ENCODE measurements at regions not wholly inside any gene's neighbourhood (a gene's known extent, or its start where the extent isn't known, plus 50 kb on each side); places are given as distances from the start of the nearest gene placed in this dataset.

- ChIA-PET POLR2A (no interaction called here), CTCF (ENCODE audit: low intra/inter-chr PET ratio, low total read pairs) (no interaction called here)
- Histone ChIP-seq H3K4me3 (replicated peaks in 1 of 3; ENCODE audit: insufficient read depth in 1 of 3, low read depth in 2 of 3, low read length in 3 of 3) (no peak overlapping the region), H3K27me3 (ENCODE audit: control insufficient read depth in 1 of 2, insufficient read depth in 2 of 2, low read length in 2 of 2) (peaks cover 5 to 62% of the 10 kb centered on the region in 2 experiments), H3K4me1 (ENCODE audit: insufficient read depth, low read length) (no peaks in the 10 kb centered on the region), H3K36me3 (replicated peaks in 1 of 2; ENCODE audit: control insufficient read depth in 1 of 2, insufficient read depth in 2 of 2, low read length in 2 of 2) (no peaks in the 10 kb centered on the region), H2AFZ (ENCODE audit: low read length) (no peak overlapping the region), H3K9me3 (ENCODE audit: low read length) (no peaks in the 10 kb centered on the region), H4K20me1 (ENCODE audit: insufficient read depth, low read length) (peaks cover 3% of the 10 kb centered on the region; the same call in 1 of the 2 replicates), H3K79me2 (ENCODE audit: insufficient read depth, low read length) (no peaks in the 10 kb centered on the region), H3K27ac (ENCODE audit: extremely low read length, insufficient read depth, low read length) (no peak overlapping the region), H3K9ac (ENCODE audit: insufficient read depth, low read depth, low read length) (no peak overlapping the region), H3K4me2 (ENCODE audit: low read depth, low read length) (no peak overlapping the region)
- DNase-seq (ENCODE audit: low spot score) (no peak), FAIRE-seq (no peak), ATAC-seq (no peak)
- BruUV-seq (replicated peaks), result no TSS peak
- WGBS (ENCODE audit: low lambda C conversion rate), result 40% methylated on average over 3 of the region's 13 CpGs
- TF ChIP-seq ZNF749 (CRISPR knock-in tag; IDR thresholded peaks at IDR 0.05; ENCODE audit: borderline replicate concordance) (no peak), ZNF737 (CRISPR knock-in tag; IDR thresholded peaks at IDR 0.05; ENCODE audit: borderline replicate concordance) (no peak), KDM5B (CRISPR knock-in tag; IDR thresholded peaks at IDR 0.05; ENCODE audit: borderline replicate concordance) (no peak), POLR2A (IDR thresholded peaks at IDR 0.05; ENCODE audit: insufficient read depth in 1 of 2, low read depth in 2 of 2, low read length in 2 of 2) (no peak), HBP1 (CRISPR knock-in tag; IDR thresholded peaks at IDR 0.05; ENCODE audit: low read depth) (no peak), ATF7 (IDR thresholded peaks at IDR 0.05) (no peak), ATF7 (CRISPR knock-in tag; IDR thresholded peaks at IDR 0.05) (no peak)
- TF ChIP-seq, protein P1, sequence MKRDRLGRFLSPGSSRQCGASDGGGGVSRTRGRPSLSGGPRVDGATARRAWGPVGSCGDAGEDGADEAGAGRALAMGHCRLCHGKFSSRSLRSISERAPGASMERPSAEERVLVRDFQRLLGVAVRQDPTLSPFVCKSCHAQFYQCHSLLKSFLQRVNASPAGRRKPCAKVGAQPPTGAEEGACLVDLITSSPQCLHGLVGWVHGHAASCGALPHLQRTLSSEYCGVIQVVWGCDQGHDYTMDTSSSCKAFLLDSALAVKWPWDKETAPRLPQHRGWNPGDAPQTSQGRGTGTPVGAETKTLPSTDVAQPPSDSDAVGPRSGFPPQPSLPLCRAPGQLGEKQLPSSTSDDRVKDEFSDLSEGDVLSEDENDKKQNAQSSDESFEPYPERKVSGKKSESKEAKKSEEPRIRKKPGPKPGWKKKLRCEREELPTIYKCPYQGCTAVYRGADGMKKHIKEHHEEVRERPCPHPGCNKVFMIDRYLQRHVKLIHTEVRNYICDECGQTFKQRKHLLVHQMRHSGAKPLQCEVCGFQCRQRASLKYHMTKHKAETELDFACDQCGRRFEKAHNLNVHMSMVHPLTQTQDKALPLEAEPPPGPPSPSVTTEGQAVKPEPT (CRISPR knock-in tag; IDR thresholded peaks at IDR 0.05; ENCODE audit: low read depth), result no peak
- intact Hi-C loops (cut with micrococcal nuclease; ENCODE audit: unreplicated experiment), result no loop called here
- in situ Hi-C loops (cut with HindIII; ENCODE audit: extremely low pct_ligation_motif_present, low pct_unique_long_range_greater_than_20kb), result no loop called here
Observed at GRCh38 chr22:49193901-49194465, 633.7 kb downstream of the BRD1 start.

Data from HepG2 (cell line).